IMR-90 (cell line): ENCODE measurements at regions not wholly inside any gene's neighbourhood (a gene's known extent, or its start where the extent isn't known, plus 50 kb on each side); places are given as distances from the start of the nearest gene placed in this dataset.

Experiments
- ATAC-seq: fragments of 200-7000 bp; cut with Tn5 transposase; 2 replicates; pipeline ENCODE4 v1.9.1; 2020; ENCODE audit warnings: low read depth, mild to moderate bottlenecking, moderate library complexity
- BruUV-seq: library from RNA; stranded (reverse); fragments of 400-500 nt; replicated peaks from 2 replicates; lab custom pipeline; 2021; lab: Mats Ljungman, UMichigan
- CTCF ChIA-PET: fragments of 300-600 bp; formaldehyde crosslinking; extraction: SDS; loops from one replicate; lab custom pipeline; 2021; ENCODE audit warnings: antibody characterized with exemption; lab: Yijun Ruan, JAX
- POLR2A ChIA-PET: fragments of 300-600 bp; sonication (Branson Sonifier 250); formaldehyde crosslinking; loops from one replicate; lab custom pipeline; 2022; ENCODE audit warnings: antibody characterized with exemption; ENCODE audit not compliant: unreplicated experiment; lab: Charles Lee
- DNase-seq: peaks from one replicate; pipeline ENCODE4 v3.0.0; 2013
- H2AFZ ChIP-seq: replicated peaks from 2 replicates; pipeline ENCODE3; 2013; ENCODE audit warnings: low read length, mild to moderate bottlenecking; ENCODE audit not compliant: poor library complexity
- H2AK5ac ChIP-seq: 2 replicates; pipeline ENCODE4 v1.6.1; 2013; ENCODE audit warnings: low read depth, low read length, inconsistent platforms
- H2AK9ac ChIP-seq: replicated peaks from 2 replicates; pipeline ENCODE3; 2013; ENCODE audit warnings: mild to moderate bottlenecking, low read depth, low read length, moderate library complexity; ENCODE audit not compliant: poor library complexity
- H2BK120ac ChIP-seq: 2 replicates; pipeline ENCODE4 v1.6.1; 2013; ENCODE audit warnings: low read depth, low read length, inconsistent platforms
- H2BK15ac ChIP-seq: 3 replicates; pipeline ENCODE4 v1.6.1; 2013; ENCODE audit warnings: low read depth, low read length, inconsistent platforms
- H2BK20ac ChIP-seq: 2 replicates; pipeline ENCODE4 v1.6.1; 2013; ENCODE audit warnings: low read depth, mild to moderate bottlenecking, inconsistent platforms, low read length, moderate library complexity
- H2BK5ac ChIP-seq: 2 replicates; pipeline ENCODE4 v1.6.1; 2013; ENCODE audit warnings: mild to moderate bottlenecking, low read depth, low read length, inconsistent platforms; ENCODE audit not compliant: poor library complexity, severe bottlenecking
- H3K14ac ChIP-seq: replicated peaks from 2 replicates; pipeline ENCODE4 v1.6.1; 2013; ENCODE audit warnings: low read depth, low read length, inconsistent platforms
- H3K18ac ChIP-seq: 2 replicates; pipeline ENCODE4 v1.6.1; 2013; ENCODE audit warnings: low read depth, low read length, control low read depth
- H3K23ac ChIP-seq: 2 replicates; pipeline ENCODE4 v1.6.1; 2013; ENCODE audit warnings: low read depth, low read length, inconsistent platforms
- H3K27ac ChIP-seq: 2 replicates; pipeline ENCODE4 v1.5.1; 2013; ENCODE audit warnings: mild to moderate bottlenecking, control low read depth, low read length; ENCODE audit not compliant: insufficient read depth
- H3K27me3 ChIP-seq: 2 replicates; pipeline ENCODE4 v1.6.1; 2013; ENCODE audit warnings: low read length; ENCODE audit not compliant: control insufficient read depth, insufficient read depth
- H3K36me3 ChIP-seq: 2 replicates; pipeline ENCODE4 v1.6.1; 2013; ENCODE audit warnings: low read length, mixed read lengths; ENCODE audit not compliant: control insufficient read depth, insufficient read depth
- H3K4ac ChIP-seq: 2 replicates; pipeline ENCODE4 v1.6.1; 2013; ENCODE audit warnings: low read depth, low read length, inconsistent platforms
- H3K4me1 ChIP-seq: 2 replicates; pipeline ENCODE4 v1.6.1; 2013; ENCODE audit warnings: low read length, mixed read lengths; ENCODE audit not compliant: control insufficient read depth, insufficient read depth
- H3K4me2 ChIP-seq: 2 replicates; pipeline ENCODE4 v1.6.1; 2013; ENCODE audit warnings: low read depth, mild to moderate bottlenecking, control low read depth, low read length, moderate library complexity
- H3K4me3 ChIP-seq: 2 replicates; pipeline ENCODE4 v1.5.1; 2013; ENCODE audit warnings: low read depth, mild to moderate bottlenecking, control low read depth, low read length, moderate library complexity; ENCODE audit not compliant: insufficient read depth
- H3K56ac ChIP-seq: 2 replicates; pipeline ENCODE4 v1.6.1; 2013; ENCODE audit warnings: low read length, inconsistent platforms; ENCODE audit not compliant: insufficient read depth; ENCODE audit errors: extremely low read depth
- H3K79me1 ChIP-seq, 2 experiments: 2 replicates each; pipeline ENCODE4 v1.6.1; 2013; ENCODE audit warnings: low read length in 2 of 2, inconsistent platforms in 1 of 2, low read depth in 1 of 2
- H3K9ac ChIP-seq: 2 replicates; pipeline ENCODE4 v1.6.1; 2013; ENCODE audit warnings: low read depth, low read length, control low read depth
- H3K9me1 ChIP-seq: 2 replicates; pipeline ENCODE4 v1.6.1; 2013; ENCODE audit warnings: low read length, inconsistent platforms; ENCODE audit not compliant: insufficient read depth
- H3K9me3 ChIP-seq: 2 replicates; pipeline ENCODE4 v1.6.1; 2013; ENCODE audit warnings: low read length; ENCODE audit not compliant: control insufficient read depth, insufficient read depth
- H4K20me1 ChIP-seq: 2 replicates; pipeline ENCODE4 v1.6.1; 2013; ENCODE audit warnings: low read length, inconsistent platforms; ENCODE audit not compliant: insufficient read depth
- H4K5ac ChIP-seq: 2 replicates; pipeline ENCODE4 v1.6.1; 2013; ENCODE audit warnings: mild to moderate bottlenecking, low read depth, low read length, control low read depth
- H4K8ac ChIP-seq, 2 experiments: 2 replicates each; pipeline ENCODE4 v1.6.1; 2013; ENCODE audit warnings: low read depth in 2 of 2, low read length in 2 of 2, control low read depth in 1 of 2, inconsistent platforms in 1 of 2
- H4K91ac ChIP-seq: 2 replicates; pipeline ENCODE4 v1.6.1; 2013; ENCODE audit warnings: low read depth, low read length, inconsistent platforms; ENCODE audit not compliant: insufficient read depth
- BHLHE40 ChIP-seq: fragments of 150-350 bp; IDR thresholded peaks from 2 replicates; pipeline ENCODE4 v1.6.1; 2016; ENCODE audit warnings: mild to moderate bottlenecking, low read depth, low read length
- CEBPB ChIP-seq: IDR thresholded peaks from 2 replicates; pipeline ENCODE4 v1.6.1; 2012; ENCODE audit warnings: low read depth, low read length, improper control_type of control experiment
- CTCF ChIP-seq: conservative IDR thresholded peaks from 2 replicates; pipeline ENCODE4 v1.5.1; 2012; ENCODE audit warnings: mild to moderate bottlenecking, low read depth, low read length, improper control_type of control experiment
- FOS ChIP-seq: fragments of 150-350 bp; IDR thresholded peaks from 2 replicates; pipeline ENCODE4 v1.6.1; 2016; ENCODE audit warnings: low read depth, low read length
- MAFK ChIP-seq: IDR thresholded peaks from 2 replicates; pipeline ENCODE4 v1.6.1; 2012; ENCODE audit warnings: low read depth, low read length, improper control_type of control experiment
- MAZ ChIP-seq: IDR thresholded peaks from 2 replicates; pipeline ENCODE4 v1.6.1; 2012; ENCODE audit warnings: low read depth, mild to moderate bottlenecking, low read length, improper control_type of control experiment, moderate library complexity, borderline replicate concordance
- POLR2A ChIP-seq: IDR thresholded peaks from 2 replicates; pipeline ENCODE4 v1.6.1; 2012; ENCODE audit warnings: mild to moderate bottlenecking, low read depth, low read length
- RAD21 ChIP-seq: IDR thresholded peaks from 2 replicates; pipeline ENCODE4 v1.6.1; 2012; ENCODE audit warnings: low read length, improper control_type of control experiment
- RFX5 ChIP-seq: IDR thresholded peaks from 2 replicates; pipeline ENCODE4 v1.8.0; 2012; ENCODE audit warnings: low read depth, mild to moderate bottlenecking, low read length, moderate library complexity
- SMC3 ChIP-seq: fragments of 150-350 bp; IDR thresholded peaks from 2 replicates; pipeline ENCODE4 v1.6.1; 2016; ENCODE audit warnings: low read depth, mild to moderate bottlenecking, antibody characterized with exemption, low read length, moderate library complexity
- whole genome bisulfite sequencing, 2 experiments: methylation state at CpG; one replicate each; pipeline versions ENCODE4 v1.1.5 to v1.1.7; 2013; ENCODE audit warnings: missing lambda C conversion rate in 2 of 2; ENCODE audit not compliant: insufficient read length in 1 of 2; ENCODE audit errors: extremely low coverage in 2 of 2; 5-methylcytosine and 5-hydroxymethylcytosine counted together
- dilution Hi-C: fragments of 300-500 bp; cut with HindIII; formaldehyde crosslinking; loops from one replicate; pipeline ENCODE4 v1.14.3; 2018; ENCODE audit warnings: low sequenced_read_pairs; ENCODE audit not compliant: unreplicated experiment
- in situ Hi-C: fragments of 300-500 bp; cut with MboI; formaldehyde crosslinking; loops from 3 replicates; pipeline ENCODE4 v1.14.3; 2019; ENCODE audit warnings: low sequenced_read_pairs, inconsistent platforms, mixed read lengths
- intact Hi-C: fragments of 100-400 bp; cut with micrococcal nuclease; formaldehyde crosslinking; loops from 2 replicates; pipeline ENCODE4 v1.10.0; 2022
- TF ChIP-seq, protein P1 (sequence below): fragments of 150-350 bp; IDR thresholded peaks from 2 replicates; pipeline ENCODE4 v1.6.1; 2016; ENCODE audit warnings: low read depth, mild to moderate bottlenecking, low read length, moderate library complexity, borderline replicate concordance

DNA sequence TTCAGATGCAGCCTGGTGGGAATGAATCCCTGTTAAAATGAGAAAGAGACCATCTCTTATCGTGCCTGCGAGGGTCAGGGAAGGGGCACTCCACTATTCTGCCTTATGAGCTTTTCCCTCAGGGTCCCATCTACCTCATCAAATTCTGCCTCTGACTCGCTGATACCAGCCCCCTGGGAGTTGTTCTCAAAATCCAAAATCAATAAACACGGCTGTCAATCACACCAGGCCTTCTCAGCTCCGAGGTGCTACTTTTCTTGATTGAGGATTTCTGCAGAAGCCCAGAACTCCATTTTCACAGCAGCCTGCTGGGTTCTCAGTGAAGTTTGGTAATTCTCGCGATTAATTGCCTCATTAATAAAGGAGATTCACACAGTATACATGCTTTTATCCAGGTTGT is 312.6 kb downstream of the STIM2 start:
- no peak overlapping the region for H3K56ac ChIP-seq
- CTCF ChIA-PET = no interaction called here

More for the DNA sequence above, 312.6 kb downstream of the STIM2 start:
- no peaks in the 10 kb centered on the region for H3K79me1 ChIP-seq
- H3K4me3 ChIP-seq = no peak overlapping the region
- WGBS, 2 experiments = no CpG with 5 or more reads among the region's 7 CpGs
- in situ Hi-C loops = no loop called here
- no peaks in the 10 kb centered on the region for H3K9me3 ChIP-seq
- H4K20me1 ChIP-seq = no peaks in the 10 kb centered on the region
- H4K91ac ChIP-seq = no peak overlapping the region
- H3K23ac ChIP-seq = no peak overlapping the region
- H2BK5ac ChIP-seq = no peak overlapping the region
- no peak overlapping the region for H2AK5ac ChIP-seq
- H3K14ac ChIP-seq = no peak overlapping the region
- no peak overlapping the region for H4K8ac ChIP-seq
- dilution Hi-C loops = no loop called here
- TF ChIP-seq BHLHE40 (no peak), CTCF (no peak), RAD21 (no peak), POLR2A (no peak), MAFK (no peak), CEBPB (no peak), SMC3 (no peak), FOS (no peak), MAZ (no peak), RFX5 (no peak)
- TF ChIP-seq, protein P1, sequence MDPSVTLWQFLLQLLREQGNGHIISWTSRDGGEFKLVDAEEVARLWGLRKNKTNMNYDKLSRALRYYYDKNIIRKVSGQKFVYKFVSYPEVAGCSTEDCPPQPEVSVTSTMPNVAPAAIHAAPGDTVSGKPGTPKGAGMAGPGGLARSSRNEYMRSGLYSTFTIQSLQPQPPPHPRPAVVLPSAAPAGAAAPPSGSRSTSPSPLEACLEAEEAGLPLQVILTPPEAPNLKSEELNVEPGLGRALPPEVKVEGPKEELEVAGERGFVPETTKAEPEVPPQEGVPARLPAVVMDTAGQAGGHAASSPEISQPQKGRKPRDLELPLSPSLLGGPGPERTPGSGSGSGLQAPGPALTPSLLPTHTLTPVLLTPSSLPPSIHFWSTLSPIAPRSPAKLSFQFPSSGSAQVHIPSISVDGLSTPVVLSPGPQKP = no peak
- ATAC-seq (no peak), DNase-seq (no peak)
- no peak overlapping the region for H3K9ac ChIP-seq
- H2BK120ac ChIP-seq = no peak overlapping the region
- intact Hi-C loops = no loop called here
- no peaks in the 10 kb centered on the region for H3K27me3 ChIP-seq
- no peak overlapping the region for H2AFZ ChIP-seq
- POLR2A ChIA-PET = no interaction called here
- no peaks in the 10 kb centered on the region for H3K4me1 ChIP-seq
- H2AK9ac ChIP-seq = no peak overlapping the region
- no peak overlapping the region for H3K4me2 ChIP-seq
- H3K18ac ChIP-seq = no peak overlapping the region
- H3K36me3 ChIP-seq = no peaks in the 10 kb centered on the region
- H2BK15ac ChIP-seq = no peak overlapping the region
- no peak overlapping the region for H3K27ac ChIP-seq
- no peak overlapping the region for H4K5ac ChIP-seq
- no peak overlapping the region for H3K4ac ChIP-seq
- no TSS peak for BruUV-seq
- H3K9me1 ChIP-seq = no peaks in the 10 kb centered on the region
- no peak overlapping the region for H2BK20ac ChIP-seq
